Caco-2 (cell line): ENCODE measurements at regions not wholly inside any gene's neighbourhood (a gene's known extent, or its start where the extent isn't known, plus 50 kb on each side); places are given as distances from the start of the nearest gene placed in this dataset.

Experiments used
- BruUV-seq: library from RNA; stranded (reverse); fragments of 400-500 nt; replicated peaks from 2 replicates; lab custom pipeline; 2021; lab: Mats Ljungman, UMichigan
- CTCF ChIA-PET: fragments of 300-600 bp; sonication (Branson Sonifier 250); formaldehyde crosslinking; loops from one replicate; lab custom pipeline; 2022; ENCODE audit warnings: antibody characterized with exemption; lab: Charles Lee
- POLR2A ChIA-PET: fragments of 300-600 bp; sonication (Branson Sonifier 250); formaldehyde crosslinking; loops from one replicate; lab custom pipeline; 2022; ENCODE audit warnings: antibody characterized with exemption; lab: Charles Lee
- DNase-seq, 2 experiments: peaks; one replicate each; pipeline versions ENCODE4 v3.0.0 to v3.0.0-alpha.2; 2020 to 2022
- H3K27me3 ChIP-seq: replicated peaks from 2 replicates; pipeline ENCODE4 v1.6.0; 2011; ENCODE audit warnings: low read length; ENCODE audit not compliant: control insufficient read depth, insufficient read depth
- H3K36me3 ChIP-seq: 2 replicates; pipeline ENCODE4 v1.5.1; 2011; ENCODE audit warnings: low read length; ENCODE audit not compliant: control insufficient read depth, insufficient read depth
- H3K4me1 ChIP-seq: fragments of 250-450 bp; sonication (Bioruptor Pico); 2 replicates; pipeline ENCODE4 v1.5.1; 2020; ENCODE audit warnings: mild to moderate bottlenecking
- H3K4me3 ChIP-seq: 2 replicates; pipeline ENCODE4 v1.5.1; 2011; ENCODE audit warnings: low read depth, mild to moderate bottlenecking, control low read depth, low read length
- H3K9me3 ChIP-seq: fragments of 250-450 bp; sonication (Bioruptor Pico); 2 replicates; pipeline ENCODE4 v1.5.1; 2020; ENCODE audit warnings: mild to moderate bottlenecking, moderate library complexity
- H3K27ac Mint-ChIP-seq: one replicate; pipeline ENCODE4 v1.8.0; 2022; ENCODE audit warnings: mixed read lengths; ENCODE audit not compliant: unreplicated experiment
- H3K27me3 Mint-ChIP-seq: one replicate; pipeline ENCODE4 v1.8.0; 2022; ENCODE audit warnings: mixed read lengths; ENCODE audit not compliant: insufficient read depth, unreplicated experiment
- H3K36me3 Mint-ChIP-seq: one replicate; pipeline ENCODE4 v1.8.0; 2022; ENCODE audit warnings: mild to moderate bottlenecking, mixed read lengths; ENCODE audit not compliant: insufficient read depth, unreplicated experiment
- H3K4me1 Mint-ChIP-seq: one replicate; pipeline ENCODE4 v1.8.0; 2022; ENCODE audit warnings: low read depth, mixed read lengths; ENCODE audit not compliant: unreplicated experiment
- H3K4me3 Mint-ChIP-seq: one replicate; pipeline ENCODE4 v1.8.0; 2022; ENCODE audit warnings: mild to moderate bottlenecking, moderate library complexity, mixed read lengths; ENCODE audit not compliant: unreplicated experiment
- H3K9me3 Mint-ChIP-seq: one replicate; pipeline ENCODE4 v1.8.0; 2022; ENCODE audit warnings: mixed read lengths; ENCODE audit not compliant: unreplicated experiment
- CTCF ChIP-seq, 2 experiments: fragments of 200-600 bp in 1 of 2; IDR thresholded peaks; 1 replicate in 1 of 2; 2 replicates in 1 of 2; pipeline versions ENCODE4 v1.5.1 to v1.8.0; 2011 to 2022; ENCODE audit warnings: antibody characterized with exemption in 1 of 2, control low read depth in 1 of 2, inconsistent platforms in 1 of 2, low read depth in 1 of 2, low read length in 1 of 2, mild to moderate bottlenecking in 1 of 2, moderate library complexity in 1 of 2; ENCODE audit not compliant: insufficient read depth in 1 of 2, severe bottlenecking in 1 of 2, unreplicated experiment in 1 of 2
- intact Hi-C: fragments of 100-400 bp; cut with micrococcal nuclease; formaldehyde crosslinking; loops from one replicate; pipeline ENCODE4 v1.10.0; 2022; ENCODE audit not compliant: unreplicated experiment

GRCh38 chr4:20347531-20347930 is 95.8 kb downstream of the SLIT2 start:
- intact Hi-C loops = no loop called here
- ChIA-PET POLR2A (no interaction called here), CTCF (no interaction called here)
- Histone ChIP-seq H3K36me3 (no peaks in the 10 kb centered on the region), H3K4me3 (no peak overlapping the region), H3K9me3 (no peaks in the 10 kb centered on the region), H3K4me1 (no peaks in the 10 kb centered on the region), H3K27me3 (no peaks in the 10 kb centered on the region)
- Mint-ChIP-seq H3K27ac (no peak overlapping the region), H3K4me1 (no peaks in the 10 kb centered on the region), H3K9me3 (no peaks in the 10 kb centered on the region), H3K36me3 (no peaks in the 10 kb centered on the region), H3K27me3 (peaks cover 7% of the 10 kb centered on the region), H3K4me3 (no peak overlapping the region)
- no TSS peak for BruUV-seq
- DNase-seq = no peak
- no peak for TF ChIP-seq CTCF (IDR thresholded peaks at IDR 0.05; ENCODE audit: insufficient read depth in 1 of 2, low read depth in 1 of 2, low read length in 1 of 2, severe bottlenecking in 1 of 2, unreplicated experiment in 1 of 2)

GRCh38 chr4:20348411-20348810 is 96.7 kb downstream of the SLIT2 start:
- Histone ChIP-seq H3K4me1 (no peaks in the 10 kb centered on the region), H3K36me3 (no peaks in the 10 kb centered on the region), H3K9me3 (no peaks in the 10 kb centered on the region), H3K4me3 (no peak overlapping the region), H3K27me3 (no peaks in the 10 kb centered on the region)
- Mint-ChIP-seq H3K27me3 (no peaks in the 10 kb centered on the region), H3K4me3 (no peak overlapping the region), H3K9me3 (no peaks in the 10 kb centered on the region), H3K36me3 (no peaks in the 10 kb centered on the region), H3K4me1 (no peaks in the 10 kb centered on the region), H3K27ac (no peak overlapping the region)
- intact Hi-C loops = no loop called here
- BruUV-seq = no TSS peak
- ChIA-PET POLR2A (no interaction called here), CTCF (no interaction called here)
- TF ChIP-seq CTCF (IDR thresholded peaks at IDR 0.05; ENCODE audit: insufficient read depth in 1 of 2, low read depth in 1 of 2, low read length in 1 of 2, severe bottlenecking in 1 of 2, unreplicated experiment in 1 of 2) = no peak
- DNase-seq = no peak

GRCh38 chr4:20351360-20352162 is 99.9 kb downstream of the SLIT2 start:
- Histone ChIP-seq H3K4me3 (no peak overlapping the region), H3K4me1 (no peaks in the 10 kb centered on the region), H3K9me3 (no peaks in the 10 kb centered on the region), H3K36me3 (no peaks in the 10 kb centered on the region), H3K27me3 (no peaks in the 10 kb centered on the region)
- Mint-ChIP-seq H3K4me3 (no peak overlapping the region), H3K9me3 (no peaks in the 10 kb centered on the region), H3K27me3 (no peaks in the 10 kb centered on the region), H3K4me1 (no peaks in the 10 kb centered on the region), H3K27ac (no peak overlapping the region), H3K36me3 (no peaks in the 10 kb centered on the region)
- DNase-seq = no peak
- ChIA-PET POLR2A (no interaction called here), CTCF (no interaction called here)
- no TSS peak for BruUV-seq
- intact Hi-C loops = no loop called here
- no peak for TF ChIP-seq CTCF (IDR thresholded peaks at IDR 0.05; ENCODE audit: insufficient read depth in 1 of 2, low read depth in 1 of 2, low read length in 1 of 2, severe bottlenecking in 1 of 2, unreplicated experiment in 1 of 2)
